ENCODE measurements at regions not wholly inside any gene's neighbourhood (a gene's known extent, or its start where the extent isn't known, plus 50 kb on each side); places are given as distances from the start of the nearest gene placed in this dataset.

- H3K4me3 ChIP-seq (ENCODE audit: insufficient read depth, low read depth, low read length), result no peak overlapping the region
- ATAC-seq (ENCODE audit: low read depth) (no peak), DNase-seq (no peak)
- no peak overlapping the region for H3K56ac ChIP-seq (ENCODE audit: extremely low read depth, insufficient read depth, low read length)
- ChIA-PET CTCF (no interaction called here), POLR2A (ENCODE audit: unreplicated experiment) (no interaction called here)
- H3K18ac ChIP-seq (ENCODE audit: low read depth, low read length), result no peak overlapping the region
- H3K9ac ChIP-seq (ENCODE audit: low read depth, low read length), result no peak overlapping the region
- no peak for TF ChIP-seq FOS (IDR thresholded peaks at IDR 0.05; ENCODE audit: low read depth, low read length)
- no peak for TF ChIP-seq NFE2L2 (IDR thresholded peaks at IDR 0.05; ENCODE audit: low read depth, low read length)
- TF ChIP-seq BHLHE40 (IDR thresholded peaks at IDR 0.05; ENCODE audit: low read depth, low read length), result no peak
- no peak for TF ChIP-seq RCOR1 (IDR thresholded peaks at IDR 0.05; ENCODE audit: insufficient replicate concordance, low read length)
- TF ChIP-seq POLR2A (IDR thresholded peaks at IDR 0.05; ENCODE audit: low read depth, low read length), result no peak
- TF ChIP-seq SMC3 (IDR thresholded peaks at IDR 0.05; ENCODE audit: low read depth, low read length), result no peak
- no peak for TF ChIP-seq CTCF (conservative IDR thresholded peaks at IDR 0.05; ENCODE audit: low read depth, low read length)
- TF ChIP-seq USF2 (IDR thresholded peaks at IDR 0.05; ENCODE audit: low read depth, low read length), result no peak
- no peak for TF ChIP-seq MAFK (IDR thresholded peaks at IDR 0.05; ENCODE audit: low read depth, low read length)
- no peak for TF ChIP-seq MAZ (IDR thresholded peaks at IDR 0.05; ENCODE audit: borderline replicate concordance, low read depth, low read length)
- no peak for TF ChIP-seq CEBPB (IDR thresholded peaks at IDR 0.05; ENCODE audit: low read depth, low read length)
- no peak for TF ChIP-seq ELK1 (IDR thresholded peaks at IDR 0.05; ENCODE audit: borderline replicate concordance, low read depth, low read length)
- TF ChIP-seq RFX5 (IDR thresholded peaks at IDR 0.05; ENCODE audit: low read depth, low read length), result no peak
- no peak for TF ChIP-seq RAD21 (IDR thresholded peaks at IDR 0.05; ENCODE audit: low read length)
- no peak for TF ChIP-seq CHD1 (IDR thresholded peaks at IDR 0.05; ENCODE audit: low read depth, low read length)
- TF ChIP-seq MXI1 (IDR thresholded peaks at IDR 0.05; ENCODE audit: borderline replicate concordance, low read depth, low read length), result no peak
- H3K27ac ChIP-seq (ENCODE audit: insufficient read depth, low read length), result no peak overlapping the region
- peak overlapping the region; percentile 79 for H3K4ac ChIP-seq (ENCODE audit: low read depth, low read length)
- dilution Hi-C loops (cut with HindIII; ENCODE audit: low sequenced_read_pairs, unreplicated experiment) (no loop called here), in situ Hi-C loops (cut with MboI; ENCODE audit: low sequenced_read_pairs) (no loop called here), intact Hi-C loops (cut with micrococcal nuclease) (no loop called here)
- no peaks in the 10 kb centered on the region for H3K27me3 ChIP-seq (ENCODE audit: control insufficient read depth, insufficient read depth, low read length)
- H2AK9ac ChIP-seq (replicated peaks; ENCODE audit: low read depth, low read length, poor library complexity), result no peak overlapping the region
- H2AFZ ChIP-seq (replicated peaks; ENCODE audit: low read length, poor library complexity), result no peak overlapping the region
- H2BK15ac ChIP-seq (ENCODE audit: low read depth, low read length), result no peak overlapping the region
- BruUV-seq (replicated peaks), result no TSS peak
- H2BK5ac ChIP-seq (ENCODE audit: low read depth, low read length, poor library complexity, severe bottlenecking), result no peak overlapping the region
- peak overlapping the region; percentile 52 for H3K14ac ChIP-seq (replicated peaks; ENCODE audit: low read depth, low read length)
- H2BK120ac ChIP-seq (ENCODE audit: low read depth, low read length), result peak overlapping the region; percentile 76; the same call in 1 of the 2 replicates
- H3K79me1 ChIP-seq (ENCODE audit: low read depth in 1 of 2, low read length in 2 of 2), result no peaks in the 10 kb centered on the region
- 0 out of 2 replicates have a peak overlapping the region, but pooled peaks have one; percentile 41 for H4K91ac ChIP-seq (ENCODE audit: insufficient read depth, low read depth, low read length)
- no peak overlapping the region for H3K4me2 ChIP-seq (ENCODE audit: low read depth, low read length)
- 88% methylated on average over 1 of the region's 6 CpGs; no CpG with 5 or more reads in 1 of the 2 experiments for WGBS, 2 experiments (ENCODE audit: extremely low coverage in 2 of 2, insufficient read length in 1 of 2)
- peaks cover 11% of the 10 kb centered on the region for H3K9me1 ChIP-seq (ENCODE audit: insufficient read depth, low read length)
- peaks cover 3% of the 10 kb centered on the region; the same call in 1 of the 2 replicates for H4K20me1 ChIP-seq (ENCODE audit: insufficient read depth, low read length)
- H3K23ac ChIP-seq (ENCODE audit: low read depth, low read length), result no peak overlapping the region
- no peaks in the 10 kb centered on the region for H3K9me3 ChIP-seq (ENCODE audit: control insufficient read depth, insufficient read depth, low read length)
- peaks cover 11% of the 10 kb centered on the region for H3K4me1 ChIP-seq (ENCODE audit: control insufficient read depth, insufficient read depth, low read length)
- 0 out of 2 replicates have a peak overlapping the region, but pooled peaks have one; percentile 69 for H2BK20ac ChIP-seq (ENCODE audit: low read depth, low read length)
- no peak overlapping the region for H4K5ac ChIP-seq (ENCODE audit: low read depth, low read length)
- peak overlapping the region; percentile 88; the same call in 1 of the 2 replicates for H2AK5ac ChIP-seq (ENCODE audit: low read depth, low read length)
- no peak overlapping the region for H4K8ac ChIP-seq (ENCODE audit: low read depth in 2 of 2, low read length in 2 of 2)
- H3K36me3 ChIP-seq (ENCODE audit: control insufficient read depth, insufficient read depth, low read length), result no peaks in the 10 kb centered on the region
Observed at GRCh38 chr3:187946981-187947380, 201.7 kb upstream of the BCL6 start.

All from IMR-90 (cell line).